Neural cell (in vitro differentiated cells): ENCODE measurements at regions not wholly inside any gene's neighbourhood (a gene's known extent, or its start where the extent isn't known, plus 50 kb on each side); places are given as distances from the start of the nearest gene placed in this dataset.

Experiments
- H2AFZ ChIP-seq: fragments of 200-600, 300-800 bp; sonication (generic), shearing (Covaris generic); 2 replicates; pipeline ENCODE4 v1.6.0; 2014; ENCODE audit warnings: low read depth, mild to moderate bottlenecking, antibody characterized with exemption, low read length, moderate library complexity
- H3F3A ChIP-seq: fragments of 200-600 bp; shearing (Covaris generic); 2 replicates; pipeline ENCODE4 v1.6.1; 2016; ENCODE audit warnings: mild to moderate bottlenecking, moderate library complexity, mixed read lengths, antibody characterized with exemption, low read length; ENCODE audit not compliant: insufficient read depth, poor library complexity, severe bottlenecking
- H3K27ac ChIP-seq: fragments of 200-600, 300-800 bp; sonication (generic), shearing (Covaris generic); 2 replicates; pipeline ENCODE4 v1.5.1; 2014; ENCODE audit warnings: mild to moderate bottlenecking, low read length, moderate library complexity
- H3K27me3 ChIP-seq: fragments of 300-800, 200-600 bp; sonication (generic), shearing (Covaris generic); 2 replicates; pipeline ENCODE4 v1.6.0; 2014; ENCODE audit warnings: mild to moderate bottlenecking, low read depth, low read length, moderate library complexity; ENCODE audit not compliant: insufficient read depth
- H3K36me3 ChIP-seq: fragments of 300-800, 200-600 bp; sonication (generic), shearing (Covaris generic); 2 replicates; pipeline ENCODE4 v1.5.1; 2014; ENCODE audit warnings: mild to moderate bottlenecking, antibody characterized with exemption, low read length, moderate library complexity; ENCODE audit not compliant: insufficient read depth
- H3K4me2 ChIP-seq: fragments of 300-800, 200-600 bp; sonication (generic), shearing (Covaris generic); 2 replicates; pipeline ENCODE4 v1.6.0; 2014; ENCODE audit warnings: mild to moderate bottlenecking, low read length
- H3K4me3 ChIP-seq: fragments of 300-800, 200-600 bp; sonication (generic), shearing (Covaris generic); 2 replicates; pipeline ENCODE4 v1.5.1; 2014; ENCODE audit warnings: mild to moderate bottlenecking, low read length, moderate library complexity
- H3K79me2 ChIP-seq: fragments of 200-600 bp; shearing (Covaris generic); replicated peaks from 2 replicates; pipeline ENCODE4 v1.6.0; 2014; ENCODE audit warnings: mild to moderate bottlenecking, low read length, moderate library complexity; ENCODE audit not compliant: insufficient read depth
- H3K9ac ChIP-seq: fragments of 300-800, 200-600 bp; sonication (generic), shearing (Covaris generic); 2 replicates; pipeline ENCODE4 v1.6.1; 2016; ENCODE audit warnings: mild to moderate bottlenecking, low read length, mixed read lengths
- H3K9me2 ChIP-seq: fragments of 200-600 bp; shearing (Covaris generic); 2 replicates; pipeline ENCODE4 v1.6.1; 2016; ENCODE audit warnings: mild to moderate bottlenecking, low read length, mixed read lengths; ENCODE audit not compliant: insufficient read depth
- H3K9me3 ChIP-seq: fragments of 200-600, 300-800 bp; sonication (generic), shearing (Covaris generic); 2 replicates; pipeline ENCODE4 v1.6.1; 2016; ENCODE audit warnings: mild to moderate bottlenecking, mixed run types, low read length, moderate library complexity, mixed read lengths
- H4K20me1 ChIP-seq: fragments of 200-600 bp; shearing (Covaris generic); 2 replicates; pipeline ENCODE4 v1.6.1; 2016; ENCODE audit warnings: mild to moderate bottlenecking, mixed run types; ENCODE audit not compliant: insufficient read depth
- CTCF ChIP-seq: fragments of 450-650 bp; IDR thresholded peaks from 2 replicates; pipeline ENCODE4 v1.5.1; 2014; ENCODE audit warnings: antibody characterized with exemption, mild to moderate bottlenecking, moderate library complexity; ENCODE audit not compliant: poor library complexity, severe bottlenecking
- EP300 ChIP-seq: fragments of 450-650 bp; conservative IDR thresholded peaks from 2 replicates; pipeline ENCODE4 v1.6.1; 2014; ENCODE audit warnings: antibody characterized with exemption, mild to moderate bottlenecking, moderate library complexity; ENCODE audit not compliant: poor library complexity, severe bottlenecking
- EZH2 ChIP-seq: fragments of 200-600, 300-800 bp; shearing (Covaris generic), sonication (generic); IDR thresholded peaks from 2 replicates; pipeline ENCODE4 v1.6.1; 2014; ENCODE audit warnings: antibody characterized with exemption, low read length, borderline replicate concordance, mild to moderate bottlenecking; ENCODE audit not compliant: insufficient read depth, poor library complexity, severe bottlenecking
- MXI1 ChIP-seq: fragments of 450-650 bp; conservative IDR thresholded peaks from 2 replicates; pipeline ENCODE4 v1.6.1; 2014; ENCODE audit warnings: antibody characterized with exemption, mild to moderate bottlenecking; ENCODE audit not compliant: poor library complexity, severe bottlenecking
- POLR2AphosphoS5 ChIP-seq: IDR thresholded peaks from 2 replicates; pipeline ENCODE4 v1.6.1; 2012
- RAD21 ChIP-seq: fragments of 450-650 bp; conservative IDR thresholded peaks from 2 replicates; pipeline ENCODE4 v1.6.1; 2014; ENCODE audit warnings: antibody characterized with exemption, mild to moderate bottlenecking, moderate library complexity
- REST ChIP-seq: IDR thresholded peaks from 2 replicates; pipeline ENCODE4 v1.6.1; 2012; ENCODE audit warnings: borderline replicate concordance
- SMC3 ChIP-seq: fragments of 450-650 bp; conservative IDR thresholded peaks from 2 replicates; pipeline ENCODE4 v1.6.1; 2014; ENCODE audit warnings: antibody characterized with exemption, mild to moderate bottlenecking, moderate library complexity; ENCODE audit not compliant: poor library complexity
- TAF1 ChIP-seq: IDR thresholded peaks from 2 replicates; pipeline ENCODE4 v1.6.1; 2012; ENCODE audit warnings: low read depth

GRCh38 chr5:124671193-124671592 is 75.2 kb downstream of the ZNF608 start:
- H3K36me3 ChIP-seq, result no peaks in the 10 kb centered on the region
- no peak overlapping the region for H3K4me2 ChIP-seq
- H3K79me2 ChIP-seq, result peaks cover 73% of the 10 kb centered on the region
- peak overlapping the region; percentile 11 for H3K4me3 ChIP-seq
- no peaks in the 10 kb centered on the region for H3K9me3 ChIP-seq
- H3F3A ChIP-seq, result peaks cover 6% of the 10 kb centered on the region
- no peak overlapping the region for H3K9ac ChIP-seq
- no peaks in the 10 kb centered on the region for H3K9me2 ChIP-seq
- no peak overlapping the region for H3K27ac ChIP-seq
- no peak for TF ChIP-seq EP300
- TF ChIP-seq REST, result no peak
- TF ChIP-seq TAF1, result no peak
- no peak for TF ChIP-seq CTCF
- TF ChIP-seq MXI1, result no peak
- TF ChIP-seq EZH2, result no peak
- no peak for TF ChIP-seq SMC3
- TF ChIP-seq RAD21, result no peak
- no peak for TF ChIP-seq POLR2AphosphoS5
- H3K27me3 ChIP-seq, result no peaks in the 10 kb centered on the region
- H4K20me1 ChIP-seq, result no peaks in the 10 kb centered on the region
- no peak overlapping the region for H2AFZ ChIP-seq

- no peak overlapping the region for H2AFZ ChIP-seq
- no peak overlapping the region for H3K27ac ChIP-seq
- peaks cover 74% of the 10 kb centered on the region for H3K79me2 ChIP-seq
- peaks cover 6% of the 10 kb centered on the region for H3F3A ChIP-seq
- no peaks in the 10 kb centered on the region for H4K20me1 ChIP-seq
- no peaks in the 10 kb centered on the region for H3K9me2 ChIP-seq
- peak overlapping the region; percentile 3 for H3K4me2 ChIP-seq
- no peaks in the 10 kb centered on the region for H3K9me3 ChIP-seq
- H3K4me3 ChIP-seq, result peak overlapping the region; percentile 11
- H3K27me3 ChIP-seq, result no peaks in the 10 kb centered on the region
- TF ChIP-seq REST (peak; percentile 49), EZH2 (no peak), SMC3 (peak; percentile 51), RAD21 (peak; percentile 47), MXI1 (peak; percentile 45), CTCF (no peak), POLR2AphosphoS5 (peak; percentile 100), TAF1 (no peak), EP300 (peak; percentile 88)
- H3K36me3 ChIP-seq, result no peaks in the 10 kb centered on the region
- no peak overlapping the region for H3K9ac ChIP-seq
Observed at GRCh38 chr5:124670722-124671184, 75.7 kb downstream of the ZNF608 start.
